ENCODE measurements at regions not wholly inside any gene's neighbourhood (a gene's known extent, or its start where the extent isn't known, plus 50 kb on each side); places are given as distances from the start of the nearest gene placed in this dataset.
"Not testable (repeated sequence)": the region's sequence is repeated elsewhere in the genome, so short reads cannot be mapped to it uniquely, and the experiment has no call there.

DNA sequence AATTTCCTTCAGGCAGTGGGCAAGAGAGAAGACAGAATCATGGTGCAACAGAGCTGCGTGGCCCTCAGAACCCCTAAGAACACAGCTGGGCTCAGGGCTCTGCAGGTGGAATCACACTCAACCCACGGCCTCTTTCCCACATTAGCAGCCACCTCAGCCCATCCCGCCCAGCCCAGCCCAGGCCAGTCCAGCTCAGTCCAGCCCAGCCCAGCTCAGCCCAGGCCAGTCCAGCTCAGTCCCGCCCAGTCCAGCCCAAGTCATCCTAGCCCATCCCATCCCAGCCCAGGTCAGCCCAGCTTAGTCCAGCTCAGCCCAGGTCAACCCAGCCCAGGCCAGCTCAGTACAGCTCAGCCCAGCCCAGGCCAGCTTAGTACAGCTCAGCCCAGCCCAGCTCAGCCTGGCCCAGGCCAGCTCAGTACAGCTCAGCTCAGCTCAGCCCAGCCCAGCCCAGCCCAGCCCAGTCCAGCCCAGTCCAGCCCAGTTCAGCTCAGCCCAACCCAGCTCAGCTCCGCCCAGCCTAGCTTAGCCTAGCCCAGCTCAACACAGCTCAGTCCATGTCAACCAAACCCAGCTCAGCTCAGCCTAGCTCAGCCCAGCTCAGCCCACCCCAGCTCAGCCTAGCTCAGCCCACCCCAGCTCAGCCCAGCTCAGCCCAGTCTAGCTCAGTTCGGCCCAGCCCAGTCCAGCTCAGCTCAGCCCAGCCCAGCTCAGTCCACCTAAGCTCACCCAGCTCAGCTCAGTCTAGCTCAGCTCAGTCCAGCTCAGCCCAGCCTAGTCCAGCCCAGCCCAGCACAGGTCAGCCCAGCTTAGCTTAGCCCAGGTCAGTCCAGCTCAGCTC, 183.1 kb downstream of the TMEM121 start:
- DNase-seq (ENCODE audit: low read depth) = no peak

DNA sequence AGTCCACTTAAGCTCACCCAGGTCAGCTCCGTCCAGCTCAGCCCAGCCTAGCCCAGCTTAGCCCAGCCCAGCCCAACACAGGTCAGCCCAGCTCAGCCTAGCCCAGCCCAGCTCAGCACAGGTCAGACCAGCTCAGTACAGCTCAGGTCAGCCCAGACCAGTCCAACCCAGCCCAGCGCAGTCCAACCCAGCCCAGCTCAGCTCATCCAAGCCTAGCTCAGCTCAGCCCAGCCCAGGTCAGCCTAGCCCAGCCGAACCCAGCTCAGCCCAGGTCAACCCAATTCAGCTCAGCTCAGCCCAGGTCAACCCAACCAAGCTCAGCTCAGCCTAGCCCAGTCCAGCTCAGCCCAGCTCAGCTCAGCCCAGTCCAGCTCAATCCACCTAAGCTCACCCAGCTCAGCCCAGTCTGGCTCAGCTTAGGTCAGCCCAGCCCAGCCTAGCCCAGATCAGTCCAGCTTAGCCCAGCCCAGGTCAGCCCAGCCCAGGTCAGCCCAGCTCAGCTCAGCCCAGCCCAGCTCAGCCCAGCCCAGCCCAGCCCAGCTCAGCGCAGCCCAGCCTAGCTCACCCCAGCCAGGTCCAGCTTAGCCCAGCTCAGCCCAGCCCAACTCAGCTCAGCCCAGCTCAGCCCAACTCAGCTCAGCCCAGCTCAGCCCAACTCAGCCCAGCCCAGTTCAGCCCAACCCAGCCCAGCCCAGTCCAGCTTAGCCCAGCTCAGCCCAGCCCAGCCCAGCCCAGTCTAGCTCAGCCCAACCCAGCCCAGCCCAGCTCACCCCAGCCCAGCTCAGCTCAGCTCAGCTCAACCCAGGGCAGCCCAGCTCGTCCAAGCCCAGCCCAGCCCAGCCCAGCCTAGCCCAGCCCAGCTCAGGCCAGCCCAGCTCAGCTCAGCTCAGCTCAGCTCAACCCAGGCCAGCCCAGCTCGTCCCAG, 184.0 kb downstream of the TMEM121 start:
- DNase-seq (ENCODE audit: low read depth) = no peak

DNA sequence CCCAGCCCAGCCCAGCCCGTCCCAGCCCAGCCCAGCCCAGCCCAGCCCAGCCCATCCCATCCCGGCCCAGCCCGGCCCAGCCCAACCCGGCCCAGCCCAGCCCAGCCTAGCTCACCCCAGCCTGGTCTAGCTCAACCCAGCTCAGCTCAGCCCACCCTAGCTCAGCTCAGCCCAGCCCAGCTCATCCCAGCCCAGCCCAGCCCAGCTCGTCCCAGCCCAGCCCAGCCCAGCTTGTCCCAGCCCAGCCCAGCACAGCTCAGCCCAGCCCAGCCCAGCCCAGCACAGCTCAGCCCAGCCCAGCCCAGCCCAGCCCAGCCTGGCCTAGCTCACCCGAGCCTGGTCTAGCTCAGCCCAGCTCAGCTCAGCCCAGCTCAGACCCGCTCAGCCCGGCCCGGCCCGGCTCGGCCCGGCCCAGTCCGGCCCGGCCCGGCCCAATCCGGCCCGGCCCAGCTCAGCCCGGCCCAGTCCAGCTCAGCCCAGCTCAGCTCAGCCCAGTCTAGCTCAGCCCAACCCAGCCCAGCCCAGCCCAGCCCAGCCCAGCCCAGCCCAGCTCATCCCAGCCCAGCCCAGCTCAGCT, 184.7 kb downstream of the TMEM121 start:
- DNase-seq (ENCODE audit: low read depth) = no peak

DNA sequence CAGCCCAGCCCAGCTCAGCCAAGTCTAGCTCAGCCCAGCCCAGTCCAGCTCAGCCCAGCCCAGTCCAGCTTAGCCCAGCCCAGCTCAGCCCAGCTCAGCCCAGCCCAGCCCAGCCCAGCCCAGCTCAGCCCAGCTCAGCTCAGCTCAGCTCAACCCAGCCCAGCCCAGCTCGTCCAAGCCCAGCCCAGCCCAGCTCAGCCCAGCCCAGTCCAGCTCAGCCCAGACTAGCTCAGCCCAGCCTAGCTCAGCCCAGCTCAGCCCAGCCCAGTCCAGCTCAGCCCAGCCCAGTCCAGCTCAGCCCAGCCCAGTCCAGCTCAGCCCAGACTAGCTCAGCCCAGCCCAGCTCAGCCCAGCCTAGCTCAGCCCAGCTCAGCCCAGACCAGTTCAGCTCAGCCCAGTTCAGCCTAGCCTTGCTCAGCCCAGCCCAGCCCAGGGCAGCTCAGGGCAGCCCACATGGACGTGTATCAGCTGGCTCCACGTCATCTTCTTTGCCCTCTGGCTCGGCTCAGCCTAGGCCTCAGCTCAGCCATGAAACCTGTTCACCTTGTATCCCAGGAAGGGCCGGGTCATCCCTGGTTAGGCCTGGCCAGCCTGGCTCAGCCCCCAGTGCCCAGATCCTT, 185.6 kb downstream of the TMEM121 start:
- no peak for DNase-seq (ENCODE audit: low read depth)

DNA sequence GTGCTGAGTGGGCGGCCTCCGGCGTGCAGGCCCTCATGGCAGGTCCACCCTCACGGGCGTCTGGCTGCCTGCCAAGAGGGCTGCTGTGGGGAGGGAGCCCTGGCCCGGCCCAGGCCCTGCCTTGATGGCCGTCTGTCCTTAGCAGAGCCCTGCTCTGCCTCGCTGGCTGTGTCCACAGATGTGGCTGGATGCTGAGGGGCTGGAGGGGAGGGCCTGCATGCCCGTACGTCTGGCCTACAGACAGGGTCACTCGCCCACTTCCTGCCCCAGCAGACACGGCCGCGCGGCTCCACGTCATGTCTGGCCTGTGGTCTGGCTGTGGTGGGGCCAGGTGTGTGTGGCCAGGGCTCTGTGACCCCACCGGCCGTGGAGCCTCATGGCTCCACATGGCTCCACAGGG, 186.3 kb downstream of the TMEM121 start:
- not testable (repeated sequence) for DNase-seq (ENCODE audit: low read depth)

DNA sequence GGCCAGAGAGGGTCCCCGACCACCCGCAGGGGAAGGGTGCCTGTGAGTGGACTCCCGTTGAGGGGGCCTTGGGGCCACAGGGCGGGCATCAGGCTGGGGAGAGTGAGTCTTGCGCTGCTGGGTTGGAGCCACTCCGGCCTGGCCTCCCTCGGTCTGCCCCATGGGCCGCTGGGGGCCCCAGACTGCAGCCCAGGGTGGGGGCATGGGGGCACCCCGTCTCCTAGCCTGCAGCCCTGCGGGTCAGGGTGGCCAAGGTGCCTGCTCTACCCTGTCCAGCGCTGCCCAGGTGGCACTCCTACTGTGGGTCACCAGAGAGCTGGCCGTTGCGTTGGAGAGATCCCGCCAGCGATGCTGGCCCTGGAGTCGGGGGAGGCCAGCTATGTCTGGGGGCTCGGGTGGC, 186.8 kb downstream of the TMEM121 start:
- not testable (repeated sequence) for DNase-seq (ENCODE audit: low read depth)

DNA sequence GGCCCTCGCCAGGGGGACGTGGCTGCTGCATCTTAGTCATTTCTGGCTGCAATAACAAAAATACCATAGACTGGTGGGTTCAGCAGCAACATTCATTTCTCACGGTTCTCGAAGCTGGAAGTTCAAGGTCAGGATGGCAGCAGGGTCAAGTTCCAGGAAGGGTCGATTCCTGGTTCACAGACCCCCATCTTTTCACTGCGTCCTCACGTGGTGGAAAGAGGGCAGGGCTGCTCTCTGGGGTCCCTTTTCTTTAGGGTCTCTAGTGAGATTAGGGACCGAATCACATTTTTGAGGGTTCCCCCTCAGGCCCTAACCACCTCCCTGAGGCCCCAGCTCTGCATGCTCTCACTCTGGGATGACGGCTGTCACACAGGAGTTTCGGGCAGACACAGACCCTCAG, 187.5 kb downstream of the TMEM121 start:
- DNase-seq (ENCODE audit: low read depth) = not testable (repeated sequence)

DNA sequence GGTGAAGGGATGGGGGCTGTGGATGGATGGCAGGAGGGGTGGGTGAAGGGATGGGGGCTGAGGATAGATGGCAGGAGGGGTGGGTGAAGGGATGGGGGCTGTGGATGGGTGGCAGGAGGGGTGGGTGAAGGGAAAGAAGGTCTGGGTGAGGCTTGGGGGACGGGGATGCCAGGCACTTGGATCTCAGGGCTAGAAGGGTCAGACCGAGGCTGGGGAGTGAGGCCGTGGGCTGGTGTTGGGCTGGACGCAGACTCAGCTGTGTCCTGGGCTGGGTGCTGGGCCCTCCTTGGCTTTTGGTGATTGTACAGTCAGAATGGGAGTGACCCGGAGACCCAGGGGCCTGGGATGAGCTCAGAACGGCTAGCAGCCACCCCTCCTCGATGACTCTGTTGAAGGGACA, 192.4 kb downstream of the TMEM121 start:
- not testable (repeated sequence) for DNase-seq (ENCODE audit: low read depth)

DNA sequence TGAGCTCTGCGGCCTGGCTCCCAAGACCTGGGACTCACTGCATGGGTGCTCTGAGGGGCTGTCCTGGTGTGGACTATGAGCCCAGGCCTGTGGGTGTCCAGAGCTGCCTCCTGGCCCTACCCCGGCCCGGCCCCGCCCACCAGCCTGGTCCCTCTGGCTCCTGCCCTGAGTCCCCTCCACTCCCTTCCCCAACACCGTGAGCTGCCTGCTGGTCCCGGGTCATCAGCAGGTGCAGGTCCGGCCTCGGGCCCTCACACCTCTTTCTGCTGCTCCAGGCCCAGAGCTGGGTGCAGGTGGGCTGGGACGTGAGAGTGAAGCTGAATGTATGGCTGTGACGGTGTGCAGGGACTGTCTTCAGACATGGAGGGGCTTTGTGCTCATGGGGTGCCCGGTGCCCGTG, 193.7 kb downstream of the TMEM121 start:
- not testable (repeated sequence) for DNase-seq (ENCODE audit: low read depth)

DNA sequence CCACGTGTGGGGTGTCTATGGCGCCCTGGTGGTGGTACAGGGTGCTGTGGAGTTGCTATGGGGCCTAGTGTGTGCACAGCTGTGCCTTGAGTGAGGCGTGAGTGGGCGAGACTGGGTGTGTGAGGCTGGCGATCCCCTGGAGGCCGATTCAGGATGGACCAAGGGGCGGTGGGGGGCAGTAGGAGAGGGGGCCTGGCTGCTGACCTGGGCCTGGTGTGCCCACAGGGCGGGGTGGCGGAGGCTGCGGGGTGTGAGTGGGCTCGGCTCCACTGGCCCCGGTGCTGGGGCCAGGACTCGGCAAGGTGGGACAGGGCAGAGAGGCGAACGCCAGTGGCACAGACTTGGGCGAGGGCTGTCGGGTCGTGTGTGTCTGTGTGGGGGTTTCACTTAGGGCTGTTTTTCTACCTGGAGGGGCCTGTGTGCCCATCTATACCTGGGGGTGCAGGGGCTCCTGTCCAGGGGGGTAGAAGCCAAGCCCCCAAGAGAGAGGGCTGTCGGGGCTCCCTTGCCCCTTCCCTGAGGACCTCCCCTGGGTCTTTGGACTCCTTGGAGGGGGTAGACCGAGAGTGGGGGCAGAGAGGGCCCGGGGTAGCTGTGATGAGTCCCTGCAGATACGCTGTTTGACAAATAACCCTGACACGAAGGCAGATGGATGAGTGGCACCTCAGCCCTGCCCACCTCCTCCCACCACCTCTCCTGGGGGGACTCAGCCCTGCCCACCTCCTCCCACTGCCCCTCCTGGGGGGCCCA, 194.6 kb downstream of the TMEM121 start:
- DNase-seq (ENCODE audit: low read depth) = not testable (repeated sequence)

DNA sequence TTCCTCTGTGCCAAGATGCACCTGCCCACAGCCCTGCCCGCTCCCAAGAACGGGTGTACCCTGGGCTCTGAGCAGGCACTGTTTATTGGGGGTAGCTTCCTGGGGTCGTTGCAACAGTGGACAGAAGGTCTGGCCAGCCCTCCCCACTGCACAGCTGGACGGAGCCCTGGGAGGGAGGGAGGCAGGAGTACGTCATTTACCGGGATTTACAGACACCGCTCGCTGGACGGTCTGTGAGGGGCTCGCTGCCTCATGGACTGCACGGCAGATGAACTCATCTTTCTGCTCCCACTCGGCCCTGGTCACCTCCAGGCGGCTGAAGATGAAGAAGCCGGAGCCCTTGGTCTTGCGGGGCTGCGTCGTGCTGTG, 195.2 kb downstream of the TMEM121 start:
- DNase-seq (ENCODE audit: low read depth) = not testable (repeated sequence)

DNA sequence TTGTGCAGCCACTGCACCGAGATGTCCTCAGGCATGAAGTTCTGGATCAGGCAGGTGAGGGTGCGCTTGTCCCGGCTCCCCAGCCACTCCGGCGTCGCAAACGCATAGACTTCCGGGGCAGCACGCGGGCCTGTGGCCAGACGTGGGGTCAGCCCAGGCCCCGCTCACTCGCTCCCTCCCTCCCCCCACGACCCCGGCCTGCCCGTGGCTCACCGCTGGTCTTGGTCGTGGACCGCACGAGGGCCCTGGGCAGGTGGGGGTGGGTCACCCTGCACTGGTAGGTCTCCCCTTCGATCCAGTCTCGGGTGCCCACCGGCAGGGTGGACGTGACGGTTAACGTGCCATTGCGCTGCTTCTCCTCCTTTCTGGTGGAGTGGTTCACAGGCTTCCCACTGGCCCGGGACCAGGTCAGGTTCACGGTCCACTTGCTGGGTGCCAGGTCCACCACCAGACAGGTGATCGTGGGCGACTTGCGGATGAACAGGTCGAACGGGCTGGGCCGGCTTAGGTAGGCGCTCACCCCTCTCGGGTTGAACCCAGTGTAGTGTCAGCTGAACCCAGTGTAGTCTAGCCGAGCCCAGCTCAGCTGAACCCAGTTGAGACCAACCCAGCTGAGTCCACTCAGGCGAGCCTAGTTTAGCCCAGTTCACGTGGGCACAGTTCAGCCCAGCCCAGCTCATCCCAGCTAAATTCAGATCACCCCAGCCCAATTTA, 195.8 kb downstream of the TMEM121 start:
- not testable (repeated sequence) for DNase-seq (ENCODE audit: low read depth)

DNA sequence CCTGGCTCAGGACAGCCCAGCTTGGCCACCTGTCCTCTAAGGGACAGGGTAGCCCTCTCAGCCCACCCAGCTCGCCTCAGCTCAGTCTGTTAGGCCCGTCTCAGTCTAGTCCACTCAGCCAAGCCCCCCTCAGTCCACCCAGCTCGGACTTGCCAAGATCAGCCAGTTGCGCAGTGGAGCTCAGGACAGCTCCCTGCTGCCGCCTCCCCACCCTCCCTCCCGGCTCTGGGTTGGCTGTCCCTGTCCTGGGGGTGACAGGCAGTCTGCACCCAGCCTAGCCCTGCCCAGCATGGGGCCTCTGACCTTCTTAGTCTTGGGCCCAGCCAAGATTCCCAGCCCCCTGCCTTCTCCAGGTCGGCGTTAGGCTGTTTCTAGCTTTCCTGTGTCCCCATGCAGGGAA, 196.9 kb downstream of the TMEM121 start:
- DNase-seq (ENCODE audit: low read depth) = not testable (repeated sequence)

DNA sequence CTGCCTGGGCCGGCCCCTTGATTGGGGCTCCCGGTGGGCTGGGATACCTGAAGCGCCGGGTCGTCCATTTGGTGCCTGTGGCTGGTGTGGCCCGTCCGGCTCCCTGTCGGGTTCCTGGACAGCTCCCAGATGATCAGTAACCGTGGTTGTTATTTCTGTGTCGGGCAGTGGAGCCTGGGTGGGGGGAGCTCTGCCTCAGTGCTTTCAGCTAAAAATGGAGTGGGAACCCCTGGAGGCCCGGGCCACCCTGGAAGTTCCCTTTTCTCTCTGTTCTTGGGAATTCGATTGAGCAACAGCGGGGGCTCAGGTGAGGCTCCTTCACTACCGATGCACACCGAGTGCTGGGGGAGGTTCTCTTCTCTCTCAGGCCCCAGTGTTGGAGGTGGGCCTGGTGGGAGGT, 197.4 kb downstream of the TMEM121 start:
- not testable (repeated sequence) for DNase-seq (ENCODE audit: low read depth)

DNA sequence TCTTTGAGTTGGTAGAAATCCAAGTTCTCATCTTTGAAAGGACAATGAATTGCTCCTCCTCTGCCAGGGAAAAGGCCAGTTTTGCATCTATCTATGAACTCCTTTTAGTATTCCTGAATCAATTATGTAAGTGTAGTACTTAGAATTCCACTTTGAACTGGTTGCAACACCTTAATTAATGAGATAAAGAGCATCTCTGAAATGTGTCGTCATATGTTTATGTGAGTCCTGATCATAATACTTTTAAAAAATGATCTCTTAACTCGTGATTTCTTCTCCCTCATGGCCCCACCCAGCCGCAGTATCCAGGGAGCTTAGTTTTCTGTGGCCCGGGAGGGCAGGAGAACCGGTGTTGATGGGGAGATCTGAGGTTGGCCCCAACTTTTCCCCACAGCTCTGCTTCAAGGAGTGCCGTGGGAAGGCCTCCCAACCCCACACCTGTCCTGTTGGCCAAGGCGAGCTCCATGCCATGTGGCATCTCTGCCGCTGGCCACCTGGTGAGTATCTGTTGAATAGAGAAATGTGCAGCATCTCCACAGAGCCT, 203.5 kb downstream of the TMEM121 start:
- not testable (repeated sequence) for DNase-seq (ENCODE audit: low read depth)

DNA sequence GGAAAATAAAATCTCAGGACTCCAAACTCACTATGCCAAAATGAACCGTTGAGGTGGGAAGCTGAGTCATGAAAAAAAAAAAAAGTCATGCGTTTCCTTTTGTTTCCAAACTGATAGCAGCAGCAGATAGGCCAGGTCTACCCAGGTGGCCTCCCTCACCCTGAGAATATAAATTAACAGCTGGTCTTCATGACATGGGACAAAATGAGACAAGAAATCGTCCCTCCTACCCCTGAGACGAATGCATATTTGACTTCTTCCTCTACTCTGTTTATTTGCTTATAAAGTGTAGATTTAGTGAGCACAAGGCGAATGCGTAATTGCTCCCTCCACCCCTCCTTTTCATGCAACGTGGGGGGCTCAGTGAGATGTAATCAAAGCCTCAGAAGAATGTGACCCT, 204.3 kb downstream of the TMEM121 start:
- not testable (repeated sequence) for DNase-seq (ENCODE audit: low read depth)

DNA sequence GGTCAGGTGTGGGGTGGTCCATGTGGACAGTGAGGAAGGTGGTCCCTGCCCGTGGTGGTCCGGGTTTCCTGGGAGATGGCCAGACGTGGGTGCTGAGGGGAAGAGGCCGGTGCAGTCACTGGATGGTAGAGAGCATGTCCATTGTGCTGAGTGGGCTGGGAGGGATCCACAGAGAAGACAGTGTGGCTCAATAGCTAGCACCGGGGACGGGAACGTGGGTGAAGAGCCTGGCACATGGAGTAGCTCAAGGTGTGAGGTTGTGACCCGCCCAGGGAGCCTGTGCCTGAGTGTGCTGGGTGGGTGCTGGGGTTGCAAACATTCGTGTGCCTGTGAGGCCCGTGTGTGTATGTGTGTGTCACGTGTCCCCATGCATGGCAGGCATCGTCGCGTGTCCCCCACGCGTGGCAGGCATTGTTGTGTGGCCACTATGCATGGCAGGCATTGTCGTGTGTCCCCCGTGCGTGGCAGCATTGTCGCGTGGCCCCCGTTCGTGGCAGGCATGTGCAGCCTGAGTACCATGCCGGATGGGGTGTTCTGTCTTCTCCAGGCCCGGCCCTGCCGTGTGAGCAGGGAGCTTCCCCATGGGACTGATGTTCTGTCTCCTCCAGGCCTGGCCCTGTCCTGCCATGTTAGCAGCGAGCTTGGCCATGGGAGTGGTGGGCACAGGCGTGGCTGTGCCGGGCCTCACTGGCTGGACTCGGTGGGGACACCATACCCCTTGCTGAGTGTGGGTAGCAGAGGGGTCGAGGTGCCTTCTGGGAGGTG, 205.0 kb downstream of the TMEM121 start:
- not testable (repeated sequence) for DNase-seq (ENCODE audit: low read depth)

DNA sequence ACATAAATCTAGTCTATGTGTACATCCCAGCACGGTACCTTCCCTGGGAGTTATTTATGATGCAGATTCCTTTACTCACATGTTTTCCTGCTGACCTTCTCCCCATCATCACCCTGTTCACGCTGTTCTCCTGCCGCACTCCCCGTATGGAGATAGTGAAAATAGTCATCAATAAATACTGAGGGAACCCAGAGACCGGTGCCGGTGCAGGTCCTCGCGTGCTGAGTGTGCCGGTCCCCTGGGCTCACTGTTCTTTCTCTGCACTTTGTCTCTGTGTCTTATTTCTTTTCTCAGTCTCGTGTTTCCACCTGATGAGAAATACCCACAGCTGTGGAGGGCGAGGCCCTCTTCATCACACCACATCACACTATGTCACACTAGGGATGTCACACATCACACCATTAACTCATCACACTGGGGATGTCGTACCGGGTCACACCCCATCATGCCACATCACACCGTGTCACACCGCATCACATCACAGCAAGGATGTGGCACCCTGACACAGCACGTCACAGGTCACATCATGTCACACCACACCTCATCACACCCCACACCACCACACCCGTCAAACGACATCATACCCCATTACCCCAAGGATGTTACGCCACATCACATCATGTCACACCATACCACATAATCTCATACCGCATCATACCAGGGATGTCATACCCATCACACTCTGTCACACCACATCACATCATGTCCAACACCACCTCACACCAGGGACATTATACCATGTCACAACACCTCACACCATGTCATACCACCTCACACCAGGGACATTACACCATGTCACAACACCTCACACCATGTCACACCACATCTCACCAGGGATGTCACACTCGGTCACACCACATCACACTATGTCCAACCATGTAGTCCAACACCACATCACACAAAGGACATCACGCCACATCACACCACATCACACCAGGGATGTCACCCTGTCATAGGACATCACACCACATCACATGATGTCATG, 207.0 kb downstream of the TMEM121 start:
- no peak for DNase-seq (ENCODE audit: low read depth)
